ENCODE measurements at regions not wholly inside any gene's neighbourhood (a gene's known extent, or its start where the extent isn't known, plus 50 kb on each side); places are given as distances from the start of the nearest gene placed in this dataset.

DNA sequence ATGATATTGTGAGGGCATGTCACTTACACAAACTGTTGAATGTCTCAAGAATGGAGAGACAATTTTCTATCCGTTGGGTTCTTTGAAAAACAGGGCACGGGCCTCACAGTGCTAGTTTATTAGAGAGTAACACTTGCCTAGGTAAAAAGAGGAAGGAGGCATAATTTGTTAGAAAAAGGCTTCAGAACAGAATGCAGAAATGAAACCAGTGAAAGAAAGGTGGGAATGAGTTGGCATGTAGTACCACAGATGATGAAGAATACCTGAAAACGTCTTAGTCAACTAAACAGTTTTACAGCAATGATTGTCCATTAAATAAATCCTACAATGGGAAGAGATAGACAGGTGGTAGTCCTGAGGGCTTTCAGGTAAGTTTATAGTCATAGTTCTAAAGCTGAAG is 1399.7 kb upstream of the CADM2 start:
- H3K4me3 ChIP-seq (ENCODE audit: low read depth, low read length): no peak overlapping the region
- no peak for TF ChIP-seq POLR2A (IDR thresholded peaks at IDR 0.05; ENCODE audit: extremely low read depth, insufficient read length)
- TF ChIP-seq, protein P1, sequence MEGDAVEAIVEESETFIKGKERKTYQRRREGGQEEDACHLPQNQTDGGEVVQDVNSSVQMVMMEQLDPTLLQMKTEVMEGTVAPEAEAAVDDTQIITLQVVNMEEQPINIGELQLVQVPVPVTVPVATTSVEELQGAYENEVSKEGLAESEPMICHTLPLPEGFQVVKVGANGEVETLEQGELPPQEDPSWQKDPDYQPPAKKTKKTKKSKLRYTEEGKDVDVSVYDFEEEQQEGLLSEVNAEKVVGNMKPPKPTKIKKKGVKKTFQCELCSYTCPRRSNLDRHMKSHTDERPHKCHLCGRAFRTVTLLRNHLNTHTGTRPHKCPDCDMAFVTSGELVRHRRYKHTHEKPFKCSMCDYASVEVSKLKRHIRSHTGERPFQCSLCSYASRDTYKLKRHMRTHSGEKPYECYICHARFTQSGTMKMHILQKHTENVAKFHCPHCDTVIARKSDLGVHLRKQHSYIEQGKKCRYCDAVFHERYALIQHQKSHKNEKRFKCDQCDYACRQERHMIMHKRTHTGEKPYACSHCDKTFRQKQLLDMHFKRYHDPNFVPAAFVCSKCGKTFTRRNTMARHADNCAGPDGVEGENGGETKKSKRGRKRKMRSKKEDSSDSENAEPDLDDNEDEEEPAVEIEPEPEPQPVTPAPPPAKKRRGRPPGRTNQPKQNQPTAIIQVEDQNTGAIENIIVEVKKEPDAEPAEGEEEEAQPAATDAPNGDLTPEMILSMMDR (IDR thresholded peaks at IDR 0.05; ENCODE audit: low read depth, low read length): no peak
- no peak for DNase-seq (ENCODE audit: low read depth)

DNA sequence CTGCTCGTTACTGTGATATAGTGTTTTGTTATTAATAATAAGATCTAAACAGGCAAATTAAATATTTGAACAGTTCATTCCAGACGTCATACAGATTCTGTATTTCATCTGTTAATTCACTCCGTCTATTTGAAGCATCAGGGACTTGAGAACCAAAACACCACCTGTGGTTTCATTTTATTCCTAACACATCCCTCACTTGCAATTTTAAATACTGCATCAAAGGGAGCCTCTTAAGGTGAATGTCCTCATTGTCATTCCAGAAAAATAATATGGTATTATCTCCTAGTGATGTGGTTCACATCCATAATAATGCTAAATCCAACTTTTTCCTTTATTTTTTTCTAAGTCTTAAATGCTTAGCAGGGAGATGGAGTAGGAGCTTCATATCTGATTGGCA is 1390.9 kb upstream of the CADM2 start:
- H3K4me3 ChIP-seq (ENCODE audit: low read depth, low read length): no peak overlapping the region
- DNase-seq (ENCODE audit: low read depth): no peak
- TF ChIP-seq, protein P1 (IDR thresholded peaks at IDR 0.05; ENCODE audit: low read depth, low read length): no peak
- TF ChIP-seq MYC (IDR thresholded peaks at IDR 0.05; ENCODE audit: low read depth, low read length): no peak
- TF ChIP-seq, protein P2, sequence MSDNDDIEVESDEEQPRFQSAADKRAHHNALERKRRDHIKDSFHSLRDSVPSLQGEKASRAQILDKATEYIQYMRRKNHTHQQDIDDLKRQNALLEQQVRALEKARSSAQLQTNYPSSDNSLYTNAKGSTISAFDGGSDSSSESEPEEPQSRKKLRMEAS (IDR thresholded peaks at IDR 0.05; ENCODE audit: low read depth, low read length): no peak
- no peak for TF ChIP-seq POLR2A (IDR thresholded peaks at IDR 0.05; ENCODE audit: extremely low read depth, insufficient read length)

DNA sequence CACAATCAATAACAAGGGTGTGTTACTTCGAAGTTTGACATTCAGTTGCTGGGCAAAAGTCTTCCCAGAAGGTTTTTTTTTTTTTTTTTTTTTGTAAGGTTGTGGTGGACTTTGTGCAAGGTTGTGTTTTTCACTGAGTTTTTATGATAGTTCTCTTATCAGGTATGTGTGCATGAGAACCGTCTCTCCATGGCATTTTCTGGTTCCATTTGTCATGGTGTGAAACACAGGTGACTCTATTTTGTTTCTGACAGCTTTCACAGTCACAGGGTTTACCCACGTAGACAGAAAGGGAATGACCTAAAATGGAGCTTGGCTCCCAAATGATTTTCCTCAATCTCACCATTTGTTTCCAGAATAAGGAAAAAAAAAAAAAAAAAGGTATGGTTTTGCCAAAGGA is 1377.2 kb upstream of the CADM2 start:
- no peak for TF ChIP-seq MYC (IDR thresholded peaks at IDR 0.05; ENCODE audit: low read depth, low read length)
- TF ChIP-seq, protein P2 (IDR thresholded peaks at IDR 0.05; ENCODE audit: low read depth, low read length): no peak
- TF ChIP-seq POLR2A (IDR thresholded peaks at IDR 0.05; ENCODE audit: extremely low read depth, insufficient read length): no peak
- TF ChIP-seq, protein P1 (IDR thresholded peaks at IDR 0.05; ENCODE audit: low read depth, low read length): no peak

DNA sequence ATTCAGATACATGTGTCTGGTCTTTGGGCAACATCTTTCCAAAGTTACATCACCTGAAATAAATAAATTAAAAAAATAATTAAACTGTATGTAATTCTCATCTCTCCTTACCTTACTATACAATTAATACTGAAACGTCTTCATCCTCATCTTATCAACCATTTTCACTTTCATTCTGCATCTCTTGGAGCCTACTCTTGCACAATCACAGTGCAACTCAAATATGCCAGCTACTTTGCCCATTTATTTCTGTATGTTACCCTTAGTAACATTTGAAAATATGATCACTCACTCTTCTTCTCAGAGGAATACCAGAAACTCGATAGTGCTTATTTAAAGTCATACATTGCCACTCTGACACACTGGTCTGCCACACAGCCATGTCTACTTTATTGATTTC is 1357.1 kb upstream of the CADM2 start:
- TF ChIP-seq, protein P1 (IDR thresholded peaks at IDR 0.05; ENCODE audit: low read depth, low read length): no peak
- TF ChIP-seq POLR2A (IDR thresholded peaks at IDR 0.05; ENCODE audit: extremely low read depth, insufficient read length): no peak
- TF ChIP-seq, protein P2 (IDR thresholded peaks at IDR 0.05; ENCODE audit: low read depth, low read length): no peak
- no peak overlapping the region for H3K4me3 ChIP-seq (ENCODE audit: low read depth, low read length)
- DNase-seq (ENCODE audit: low read depth): no peak

More for the DNA sequence above, 1377.2 kb upstream of the CADM2 start:
- no peak for DNase-seq (ENCODE audit: low read depth)
- H3K4me3 ChIP-seq (ENCODE audit: low read depth, low read length): no peak overlapping the region

DNA sequence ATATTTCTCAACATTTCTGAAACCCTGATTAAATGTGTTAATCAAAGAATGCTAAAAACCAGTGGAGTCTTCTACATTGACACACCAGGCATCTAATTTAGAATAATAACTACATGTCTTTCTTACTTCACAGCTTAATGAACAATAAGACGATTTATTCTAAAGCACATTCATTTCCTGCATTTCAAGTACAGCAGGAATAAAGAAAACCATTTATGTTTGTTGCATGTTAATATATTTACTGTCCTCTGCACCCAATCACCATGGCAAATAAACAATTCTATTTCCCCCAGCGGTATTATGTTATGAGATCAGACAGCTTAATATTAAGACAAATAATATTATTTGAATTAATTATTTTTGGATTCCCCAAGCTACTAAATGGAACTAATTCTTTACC is 1336.3 kb upstream of the CADM2 start:
- no peak for DNase-seq (ENCODE audit: low read depth)
- TF ChIP-seq MYC (IDR thresholded peaks at IDR 0.05; ENCODE audit: low read depth, low read length): no peak
- no peak for TF ChIP-seq POLR2A (IDR thresholded peaks at IDR 0.05; ENCODE audit: extremely low read depth, insufficient read length)
- TF ChIP-seq, protein P2 (IDR thresholded peaks at IDR 0.05; ENCODE audit: low read depth, low read length): no peak
- TF ChIP-seq, protein P1 (IDR thresholded peaks at IDR 0.05; ENCODE audit: low read depth, low read length): no peak
- H3K4me3 ChIP-seq (ENCODE audit: low read depth, low read length): no peak overlapping the region

DNA sequence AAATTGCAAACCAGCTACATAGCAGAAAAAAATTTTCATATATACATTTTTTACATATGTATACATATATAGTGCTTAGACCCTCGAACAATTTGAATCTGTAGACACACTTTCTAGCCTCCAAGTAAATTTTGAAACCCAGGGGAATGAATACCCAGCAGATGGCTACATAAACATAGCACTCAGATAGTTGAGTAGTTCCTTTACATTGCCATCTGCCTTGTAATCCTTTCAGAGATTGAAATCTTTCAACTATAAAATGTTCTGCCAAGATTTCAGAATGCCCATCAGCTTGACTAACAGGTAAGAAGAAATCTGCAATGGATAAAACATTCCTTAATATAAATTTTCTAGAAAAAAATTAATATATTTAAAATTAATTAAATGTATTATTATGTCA is 1333.5 kb upstream of the CADM2 start:
- no peak for TF ChIP-seq MYC (IDR thresholded peaks at IDR 0.05; ENCODE audit: low read depth, low read length)
- TF ChIP-seq, protein P1 (IDR thresholded peaks at IDR 0.05; ENCODE audit: low read depth, low read length): no peak
- no peak for TF ChIP-seq POLR2A (IDR thresholded peaks at IDR 0.05; ENCODE audit: extremely low read depth, insufficient read length)
- TF ChIP-seq, protein P2 (IDR thresholded peaks at IDR 0.05; ENCODE audit: low read depth, low read length): no peak

More for the DNA sequence above, 1333.5 kb upstream of the CADM2 start:
- DNase-seq (ENCODE audit: low read depth): no peak
- H3K4me3 ChIP-seq (ENCODE audit: low read depth, low read length): no peak overlapping the region

Data from NB4 (cell line).